HCT116 (cell line): ENCODE measurements at regions not wholly inside any gene's neighbourhood (a gene's known extent, or its start where the extent isn't known, plus 50 kb on each side); places are given as distances from the start of the nearest gene placed in this dataset.

Source experiments
- ATAC-seq: fragments of 200-7000 bp; cut with Tn5 transposase; 2 replicates; pipeline ENCODE4 v1.9.1; 2020; ENCODE audit warnings: mild to moderate bottlenecking, moderate library complexity
- BruUV-seq: library from RNA; stranded (reverse); fragments of 400-500 nt; replicated peaks from 2 replicates; lab custom pipeline; 2021; lab: Mats Ljungman, UMichigan
- CTCF ChIA-PET: fragments of 300-600 bp; sonication (Branson Sonifier 250); formaldehyde crosslinking; loops from one replicate; lab custom pipeline; 2021; ENCODE audit warnings: antibody characterized with exemption; lab: Charles Lee
- POLR2A ChIA-PET: fragments of 300-600, 350-600 bp; sonication (Branson Sonifier 250); formaldehyde crosslinking; loops from one replicate; lab custom pipeline; 2021; ENCODE audit warnings: antibody characterized with exemption; lab: Charles Lee
- RAD21 ChIA-PET, 2 experiments: fragments of 300-600 bp; sonication (Branson Sonifier 250); formaldehyde crosslinking; loops; one replicate each; lab custom pipeline; 2023; ENCODE audit warnings: low total read pairs in 2 of 2; ENCODE audit not compliant: uncharacterized antibody in 2 of 2, unreplicated experiment in 2 of 2, low non-redundant PET in 1 of 2; lab: Charles Lee
- DNase-seq: peaks from one replicate; pipeline ENCODE4 v3.0.0-alpha.2; 2010; ENCODE audit warnings: low read depth, low spot score
- H2AFZ ChIP-seq: fragments of 200-600 bp; shearing (Covaris generic), sonication (generic); 2 replicates; pipeline ENCODE4 v1.6.1; 2017; ENCODE audit warnings: low read depth, mixed run types, mixed read lengths, antibody characterized with exemption, low read length; ENCODE audit not compliant: poor library complexity, severe bottlenecking
- H3K27ac ChIP-seq: 2 replicates; pipeline ENCODE4 v1.5.1; 2012; ENCODE audit warnings: low read depth, low read length
- H3K27me3 ChIP-seq: fragments of 200-600 bp; sonication (generic); 2 replicates; pipeline ENCODE4 v1.6.1; 2016; ENCODE audit warnings: mixed run types, low read length, mixed read lengths; ENCODE audit not compliant: insufficient read depth
- H3K36me3 ChIP-seq, 2 experiments: fragments of 200-500 bp in 1 of 2; fragments of 200-600 bp in 1 of 2; sonication (Bioruptor generic) in 1 of 2; sonication (generic) in 1 of 2; 2 replicates each; pipeline versions ENCODE4 v1.5.1 to v1.6.1; 2014 to 2016; ENCODE audit warnings: low read length in 2 of 2, inconsistent platforms in 1 of 2, mixed read lengths in 1 of 2, mixed run types in 1 of 2; ENCODE audit not compliant: insufficient read depth in 2 of 2, control insufficient read depth in 1 of 2
- H3K4me1 ChIP-seq, 2 experiments: fragments of 200-600 bp in 1 of 2; sonication (generic) in 1 of 2; 2 replicates each; pipeline versions ENCODE4 v1.5.1 to v1.6.1; 2012 to 2017; ENCODE audit warnings: low read length in 2 of 2, inconsistent platforms in 1 of 2, mild to moderate bottlenecking in 1 of 2, mixed read lengths in 1 of 2, mixed run types in 1 of 2, moderate library complexity in 1 of 2; ENCODE audit not compliant: insufficient read depth in 2 of 2, control insufficient read depth in 1 of 2
- H3K4me2 ChIP-seq: fragments of 200-600 bp; sonication (generic); 2 replicates; pipeline ENCODE4 v1.6.1; 2017; ENCODE audit warnings: mixed run types, low read length, mixed read lengths
- H3K4me3 ChIP-seq, 2 experiments: fragments of 200-600 bp in 1 of 2; sonication (generic) in 1 of 2; replicated peaks in 1 of 2; 2 replicates each; pipeline ENCODE4 v1.5.1; 2011 to 2016; ENCODE audit warnings: low read length in 2 of 2, control low read depth in 1 of 2, low read depth in 1 of 2, mild to moderate bottlenecking in 1 of 2, mixed read lengths in 1 of 2, mixed run types in 1 of 2
- H3K79me2 ChIP-seq: fragments of 200-600 bp; sonication (generic); 2 replicates; pipeline ENCODE4 v1.6.1; 2017; ENCODE audit warnings: mild to moderate bottlenecking, mixed run types, low read length, moderate library complexity, mixed read lengths; ENCODE audit not compliant: insufficient read depth
- H3K9ac ChIP-seq: fragments of 200-600 bp; sonication (generic); 2 replicates; pipeline ENCODE4 v1.6.1; 2016; ENCODE audit warnings: low read length, mixed read lengths
- H3K9me2 ChIP-seq: fragments of 200-600 bp; sonication (generic), shearing (Covaris generic); 2 replicates; pipeline ENCODE4 v1.6.1; 2017; ENCODE audit warnings: mixed run types, mild to moderate bottlenecking, moderate library complexity; ENCODE audit not compliant: insufficient read depth
- H3K9me3 ChIP-seq, 2 experiments: fragments of 200-500 bp in 1 of 2; fragments of 200-600 bp in 1 of 2; sonication (Bioruptor generic) in 1 of 2; sonication (generic) in 1 of 2; 2 replicates each; pipeline ENCODE4 v1.6.1; 2014 to 2017; ENCODE audit warnings: low read length in 2 of 2, mixed read lengths in 2 of 2, inconsistent platforms in 1 of 2, low read depth in 1 of 2, mild to moderate bottlenecking in 1 of 2, mixed run types in 1 of 2, moderate library complexity in 1 of 2; ENCODE audit not compliant: control insufficient read depth in 1 of 2, insufficient read depth in 1 of 2
- H4K20me1 ChIP-seq: fragments of 200-600 bp; sonication (generic), shearing (Covaris generic); 2 replicates; pipeline ENCODE4 v1.6.1; 2017; ENCODE audit warnings: mixed run types, mild to moderate bottlenecking, moderate library complexity; ENCODE audit not compliant: insufficient read depth
- ATF3 ChIP-seq: IDR thresholded peaks from 2 replicates; pipeline ENCODE4 v1.6.1; 2012
- CBX3 ChIP-seq: IDR thresholded peaks from 2 replicates; pipeline ENCODE4 v1.6.1; 2012; ENCODE audit warnings: low read depth
- CEBPB ChIP-seq: IDR thresholded peaks from 2 replicates; pipeline ENCODE4 v1.6.1; 2012; ENCODE audit warnings: low read depth
- EGR1 ChIP-seq: IDR thresholded peaks from 2 replicates; pipeline ENCODE4 v1.6.1; 2012; ENCODE audit warnings: low read depth
- EZH2phosphoT487 ChIP-seq: fragments of 200-600 bp; IDR thresholded peaks from 2 replicates; pipeline ENCODE4 v1.6.1; 2018; ENCODE audit warnings: antibody characterized with exemption, borderline replicate concordance
- JUND ChIP-seq: IDR thresholded peaks from 2 replicates; pipeline ENCODE4 v1.6.1; 2012
- POLR2AphosphoS5 ChIP-seq: IDR thresholded peaks from 2 replicates; pipeline ENCODE4 v1.6.1; 2011; ENCODE audit warnings: mild to moderate bottlenecking, low read depth, low read length, moderate library complexity
- RAD21 ChIP-seq: IDR thresholded peaks from 2 replicates; pipeline ENCODE4 v1.6.1; 2012; ENCODE audit warnings: low read depth, mild to moderate bottlenecking
- SIN3A ChIP-seq: IDR thresholded peaks from 2 replicates; pipeline ENCODE4 v1.6.1; 2012; ENCODE audit warnings: low read depth
- SP1 ChIP-seq: IDR thresholded peaks from 2 replicates; pipeline ENCODE4 v1.6.1; 2012; ENCODE audit warnings: low read depth
- TCF7L2 ChIP-seq: IDR thresholded peaks from 2 replicates; pipeline ENCODE4 v1.7.0; 2011; ENCODE audit warnings: borderline replicate concordance, inconsistent platforms; ENCODE audit not compliant: insufficient read depth, insufficient read length; ENCODE audit errors: extremely low read depth
- YY1 ChIP-seq: IDR thresholded peaks from 2 replicates; pipeline ENCODE4 v1.6.1; 2011; ENCODE audit warnings: low read length, low read depth, moderate library complexity, mild to moderate bottlenecking; ENCODE audit not compliant: insufficient replicate concordance; ENCODE audit errors: extremely low read depth
- ZFX ChIP-seq: fragments of 450-650 bp; IDR thresholded peaks from 2 replicates; pipeline ENCODE4 v1.6.1; 2017
- intact Hi-C: fragments of 100-400 bp; cut with micrococcal nuclease; formaldehyde crosslinking; loops from 2 replicates; pipeline ENCODE4 v1.10.0; 2022

- H3K79me2 ChIP-seq: no peaks in the 10 kb centered on the region
- no peak overlapping the region for H3K4me3 ChIP-seq
- H3K36me3 ChIP-seq: no peaks in the 10 kb centered on the region
- CTCF ChIA-PET: no interaction called here
- POLR2A ChIA-PET: interaction anchor here (1.0 to 1.6 kb wide), 3 partner anchors 9 to 19 kb away, joined by 3 to 4 read pairs (median 3); no protein-coding TSS in a partner anchor
- intact Hi-C loops: no loop called here
- ATAC-seq (no peak), DNase-seq (no peak)
- peak overlapping the region; percentile 33 for H2AFZ ChIP-seq
- H3K27ac ChIP-seq: no peak overlapping the region
- peaks cover 18 to 47% of the 10 kb centered on the region in 2 experiments for H3K4me1 ChIP-seq
- TF ChIP-seq ZFX: no peak
- no peak for TF ChIP-seq YY1
- no peak for TF ChIP-seq CBX3
- no peak for TF ChIP-seq EGR1
- TF ChIP-seq ATF3: no peak
- TF ChIP-seq SP1: no peak
- TF ChIP-seq POLR2AphosphoS5: no peak
- no peak for TF ChIP-seq RAD21
- TF ChIP-seq TCF7L2: no peak
- TF ChIP-seq JUND: no peak
- no peak for TF ChIP-seq SIN3A
- TF ChIP-seq EZH2phosphoT487: no peak
- TF ChIP-seq CEBPB: no peak
- H3K4me2 ChIP-seq: no peak overlapping the region
- BruUV-seq: no TSS peak
- H3K9ac ChIP-seq: no peak overlapping the region
- H3K27me3 ChIP-seq: no peaks in the 10 kb centered on the region
- no peaks in the 10 kb centered on the region for H3K9me2 ChIP-seq
- no peaks in the 10 kb centered on the region for H4K20me1 ChIP-seq
- H3K9me3 ChIP-seq: no peaks in the 10 kb centered on the region
- RAD21 ChIA-PET: no interaction called here
These were observed 150.7 kb upstream of the RASA1 start for GRCh38 chr5:87116825-87117512.
